ENCODE measurements at regions not wholly inside any gene's neighbourhood (a gene's known extent, or its start where the extent isn't known, plus 50 kb on each side); places are given as distances from the start of the nearest gene placed in this dataset.
"Not testable (repeated sequence)": the region's sequence is repeated elsewhere in the genome, so short reads cannot be mapped to it uniquely, and the experiment has no call there.

DNA sequence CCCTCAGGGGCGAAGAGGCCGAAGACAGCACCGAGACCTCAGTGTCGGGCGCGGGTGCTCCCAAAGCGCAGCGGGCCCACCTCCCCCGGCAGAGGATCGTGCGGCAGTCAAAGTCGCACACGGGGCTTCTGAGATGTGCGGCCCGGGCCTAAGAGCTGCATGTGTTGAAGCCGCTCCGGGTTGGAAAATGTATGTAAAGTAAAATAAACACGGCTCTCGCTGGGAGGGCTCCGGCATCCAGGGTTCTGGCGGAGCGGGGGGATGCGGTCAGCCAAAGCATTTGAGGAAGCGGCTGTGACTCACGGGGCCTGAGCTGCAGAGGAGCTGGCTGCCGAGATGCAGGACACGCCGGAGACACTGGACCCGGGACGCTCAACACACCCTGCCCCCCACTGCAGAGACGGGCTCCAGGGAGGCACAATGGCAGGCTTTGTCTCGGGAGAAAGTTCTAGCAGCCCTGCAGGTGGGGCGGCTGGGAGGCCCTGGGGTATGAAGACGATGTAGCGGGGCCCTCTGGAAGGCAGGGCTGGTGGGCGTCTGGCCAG, 185.8 kb downstream of the NPIPB11 start:
- DNase-seq, result peak in 1 of 2 donors; percentile 27

DNA sequence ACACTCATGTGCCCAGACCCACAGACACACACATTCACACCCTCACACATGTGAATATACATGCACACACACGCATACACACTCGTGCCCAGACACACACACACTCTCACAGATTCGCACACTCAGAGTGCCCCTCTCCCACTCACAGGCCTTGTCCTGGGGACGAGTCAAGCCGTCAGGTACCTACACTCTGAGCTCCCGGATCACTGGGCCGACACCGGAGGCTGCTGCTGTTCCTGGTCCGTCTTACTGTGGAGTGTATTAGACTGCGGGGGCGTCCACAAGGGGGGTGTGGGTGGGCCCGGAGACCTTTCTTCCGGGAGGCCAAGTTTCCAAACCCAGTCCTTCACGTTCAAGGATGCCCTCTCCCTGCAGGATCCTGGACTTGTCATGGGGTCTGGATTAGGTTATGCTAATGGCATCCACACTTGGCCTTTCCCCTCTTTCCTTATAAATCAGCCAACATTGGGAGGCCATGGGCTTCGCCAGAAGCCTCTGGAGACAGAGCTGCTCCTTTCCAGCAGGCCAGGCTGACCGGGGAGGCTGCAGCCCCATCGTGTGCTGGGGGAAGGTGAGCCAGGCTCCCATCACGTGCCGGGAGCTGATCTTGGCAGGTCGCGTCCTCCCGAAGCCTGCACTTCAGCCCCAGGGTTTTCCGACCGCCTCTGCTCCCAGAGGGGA, 186.4 kb downstream of the NPIPB11 start:
- not testable (repeated sequence) for DNase-seq

DNA sequence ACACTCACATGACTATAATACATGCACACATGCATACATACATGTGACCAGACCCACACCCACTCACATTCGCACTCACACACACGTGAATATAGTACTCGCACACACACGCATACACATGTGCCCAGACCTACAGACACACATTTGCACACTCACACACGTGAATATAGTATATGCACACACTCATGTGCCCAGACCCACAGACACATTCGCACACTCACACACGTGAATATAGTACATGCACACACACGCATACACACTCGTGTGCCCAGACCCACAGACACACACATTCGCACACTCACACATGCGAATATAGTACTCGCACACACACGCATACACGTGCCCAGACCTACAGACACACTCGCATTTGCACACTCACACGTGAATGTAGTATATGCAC, 186.9 kb downstream of the NPIPB11 start:
- not testable (repeated sequence) for DNase-seq

DNA sequence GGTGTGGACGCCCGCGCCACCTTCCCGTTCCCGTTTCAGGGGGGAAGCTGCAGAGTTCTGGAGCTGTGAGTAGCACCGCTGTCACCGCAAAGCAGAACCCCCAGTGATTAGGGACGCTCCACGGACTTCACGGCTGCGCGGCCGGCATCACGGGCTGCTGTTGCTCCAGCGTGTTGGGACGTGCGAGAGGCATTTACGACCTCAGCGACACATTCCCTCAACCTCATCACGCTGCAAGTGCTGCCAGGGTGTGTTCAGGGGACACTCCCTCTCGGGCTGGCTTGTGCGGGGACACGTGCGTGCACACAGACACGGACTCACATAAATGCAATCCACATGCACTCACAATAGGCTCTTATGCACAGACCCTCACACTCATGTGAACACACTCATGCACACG, 187.9 kb downstream of the NPIPB11 start:
- not testable (repeated sequence) for DNase-seq

DNA sequence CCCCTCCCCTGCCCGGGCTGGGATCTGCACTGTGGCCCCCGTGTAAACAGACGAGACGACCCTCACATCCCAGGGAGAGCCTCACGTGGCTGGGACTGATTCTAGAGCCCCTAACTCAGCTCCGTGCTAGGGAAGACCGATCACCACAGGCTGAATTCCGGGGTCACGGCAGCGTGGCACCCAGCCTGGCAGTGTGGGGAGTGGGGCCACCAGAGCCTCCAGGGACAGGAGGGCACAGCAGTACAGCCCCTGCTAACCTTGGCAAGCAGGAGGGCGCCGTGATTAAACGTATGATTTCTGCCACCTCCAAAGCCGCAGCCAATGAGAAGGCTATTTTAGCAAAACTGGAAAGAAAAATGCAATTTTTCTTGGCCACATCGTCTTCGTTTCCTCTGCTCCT, 188.3 kb downstream of the NPIPB11 start:
- not testable (repeated sequence) for DNase-seq

DNA sequence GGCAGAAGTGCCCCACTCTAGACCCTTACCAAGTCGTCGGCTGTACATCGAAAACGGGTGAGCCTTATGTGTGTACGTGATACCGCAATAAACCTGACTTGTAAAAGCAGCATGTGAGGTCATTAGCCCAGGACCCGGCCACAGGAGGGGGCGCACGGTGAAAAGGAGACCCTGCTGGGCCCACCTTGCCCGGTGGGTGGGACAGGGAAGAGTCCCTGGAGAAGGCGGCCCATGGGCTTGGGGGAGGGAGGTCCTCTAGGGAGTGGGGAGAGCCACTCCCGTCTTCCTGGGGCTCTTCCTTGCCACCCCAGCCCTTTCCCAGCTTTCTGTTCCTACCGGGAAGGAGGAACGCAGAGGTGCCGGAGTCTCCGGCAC, 188.8 kb downstream of the NPIPB11 start:
- not testable (repeated sequence) for DNase-seq

DNA sequence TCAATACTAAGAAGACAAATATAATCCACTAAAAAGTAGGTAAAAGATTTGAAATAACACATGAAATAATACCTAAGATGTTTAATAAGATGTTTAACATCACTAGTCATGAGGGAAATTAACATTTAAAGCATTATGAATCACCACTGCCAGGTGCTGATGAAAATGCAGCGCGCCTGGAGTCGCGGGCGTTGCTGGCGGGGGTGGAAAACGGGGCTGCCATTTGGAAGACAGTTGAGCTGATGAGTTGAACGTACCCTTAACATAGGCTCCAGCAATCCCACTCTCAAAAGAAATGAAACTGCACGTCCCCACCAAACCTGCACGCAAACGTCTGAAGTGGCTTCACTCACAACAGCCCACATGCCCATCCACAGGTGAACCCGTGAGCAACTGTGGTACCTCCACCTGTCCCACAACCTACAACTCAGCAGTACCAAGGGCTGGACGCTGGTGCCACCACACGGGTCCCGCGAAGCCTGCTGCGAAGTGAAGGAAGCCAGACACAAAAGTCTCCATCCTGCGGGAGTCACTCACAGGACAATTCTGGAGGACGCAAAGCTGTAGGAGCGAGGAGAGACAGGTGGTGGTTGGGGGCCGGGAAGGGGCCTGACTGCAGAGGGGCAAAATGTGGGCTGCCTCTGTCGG, 189.3 kb downstream of the NPIPB11 start:
- DNase-seq, result not testable (repeated sequence)

DNA sequence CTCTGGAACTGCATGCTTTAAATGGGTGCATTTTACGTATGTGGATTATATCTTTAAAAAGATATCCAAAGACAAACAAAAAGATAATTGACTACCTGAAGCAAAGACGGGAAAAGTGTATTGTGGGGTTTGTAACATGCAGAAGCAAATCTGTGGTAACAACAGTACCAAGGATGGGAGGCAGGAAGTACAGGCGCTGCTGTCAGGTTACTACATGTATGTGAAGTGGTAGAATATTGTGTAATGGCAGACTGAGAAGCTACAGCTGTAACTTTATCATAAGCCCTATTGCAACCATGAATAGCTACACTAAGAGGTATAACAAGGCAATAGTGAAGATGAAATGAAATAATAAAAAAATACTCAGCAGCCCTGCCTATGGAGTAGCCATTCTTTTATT, 192.7 kb downstream of the NPIPB11 start:
- not testable (repeated sequence) for DNase-seq

DNA sequence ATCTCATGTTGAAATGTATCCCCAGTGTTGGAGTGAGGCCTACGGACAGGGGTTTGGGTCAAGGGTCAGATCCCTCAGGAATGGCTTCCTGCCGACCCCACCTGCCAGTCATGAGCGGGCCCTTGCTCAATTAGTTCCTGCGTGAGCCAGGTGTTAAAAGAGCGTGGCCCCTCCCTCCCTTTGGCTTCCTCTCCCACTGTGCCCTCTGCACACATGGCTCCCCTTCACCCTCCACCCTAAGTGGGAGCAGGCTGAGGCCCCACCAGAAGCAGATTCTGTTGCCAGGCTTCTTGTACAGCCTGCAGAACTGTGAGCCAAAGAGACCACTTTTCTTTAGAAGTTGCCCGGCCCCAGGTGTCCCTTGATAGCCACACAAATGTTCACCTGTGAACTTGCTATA, 193.3 kb downstream of the NPIPB11 start:
- not testable (repeated sequence) for DNase-seq

DNA sequence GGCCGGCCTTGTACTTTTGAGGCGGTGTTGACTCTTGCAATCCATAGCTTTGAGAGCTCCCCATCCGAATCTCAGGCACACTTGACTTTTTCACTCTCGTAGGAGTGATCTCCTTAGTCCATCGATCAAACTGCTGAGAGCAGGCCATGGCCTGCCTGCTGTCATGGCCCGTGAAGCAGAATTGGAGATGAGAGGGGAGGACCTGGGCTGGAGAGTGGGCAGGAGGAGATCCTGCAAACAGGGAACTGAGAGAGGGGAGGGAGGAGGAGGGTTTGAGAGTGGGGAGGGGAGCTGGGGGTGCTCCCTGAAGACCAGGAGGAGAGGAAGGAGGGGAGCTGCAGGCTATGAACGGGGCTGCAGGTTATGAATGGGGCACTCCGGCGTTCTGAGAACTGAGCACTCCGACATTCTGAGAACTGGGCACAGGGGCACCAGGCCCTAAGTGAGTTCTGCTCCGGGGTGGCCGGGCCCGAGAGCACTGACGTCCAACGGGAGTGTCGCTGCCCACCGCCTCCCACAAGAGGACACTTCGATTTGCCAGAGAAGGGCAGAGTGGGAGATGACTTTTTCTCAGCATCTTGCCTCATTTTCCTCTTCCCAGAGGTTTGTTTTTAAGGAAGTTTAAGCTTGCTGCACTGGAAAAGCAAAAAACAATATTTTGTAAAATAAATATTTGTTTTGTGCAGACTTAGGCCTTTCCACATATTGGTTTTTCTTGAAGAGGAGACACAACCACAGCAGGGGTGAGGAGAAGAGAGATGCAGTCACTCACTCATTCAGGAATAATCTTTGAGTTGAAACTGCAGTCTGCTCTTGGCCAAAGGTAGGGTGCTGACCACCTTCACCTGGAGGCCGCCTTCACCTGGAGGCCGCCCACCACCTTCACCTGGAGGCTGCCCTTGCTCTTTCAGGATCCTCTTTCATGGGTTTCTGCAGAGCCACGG, 194.2 kb downstream of the NPIPB11 start:
- DNase-seq, result not testable (repeated sequence)

DNA sequence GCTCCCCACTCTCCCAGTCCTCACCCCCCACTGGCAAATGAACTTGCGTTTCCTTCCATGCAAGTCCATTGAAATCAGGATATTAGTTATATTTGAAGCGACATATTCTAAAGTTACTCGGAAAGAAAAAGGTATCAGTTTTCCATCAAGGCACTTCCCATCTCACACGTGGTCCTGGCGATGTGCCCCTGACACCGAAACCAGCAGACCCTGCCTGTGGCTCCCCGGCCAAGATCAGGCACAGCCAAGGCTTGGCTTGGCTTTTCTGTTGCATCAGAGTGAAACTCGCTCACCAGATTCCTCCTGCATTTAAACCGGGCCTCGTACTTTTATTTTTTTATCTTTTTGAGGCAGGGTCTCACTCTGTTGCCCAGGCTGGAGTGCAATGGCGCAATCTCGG, 195.1 kb downstream of the NPIPB11 start:
- DNase-seq, result not testable (repeated sequence)

DNA sequence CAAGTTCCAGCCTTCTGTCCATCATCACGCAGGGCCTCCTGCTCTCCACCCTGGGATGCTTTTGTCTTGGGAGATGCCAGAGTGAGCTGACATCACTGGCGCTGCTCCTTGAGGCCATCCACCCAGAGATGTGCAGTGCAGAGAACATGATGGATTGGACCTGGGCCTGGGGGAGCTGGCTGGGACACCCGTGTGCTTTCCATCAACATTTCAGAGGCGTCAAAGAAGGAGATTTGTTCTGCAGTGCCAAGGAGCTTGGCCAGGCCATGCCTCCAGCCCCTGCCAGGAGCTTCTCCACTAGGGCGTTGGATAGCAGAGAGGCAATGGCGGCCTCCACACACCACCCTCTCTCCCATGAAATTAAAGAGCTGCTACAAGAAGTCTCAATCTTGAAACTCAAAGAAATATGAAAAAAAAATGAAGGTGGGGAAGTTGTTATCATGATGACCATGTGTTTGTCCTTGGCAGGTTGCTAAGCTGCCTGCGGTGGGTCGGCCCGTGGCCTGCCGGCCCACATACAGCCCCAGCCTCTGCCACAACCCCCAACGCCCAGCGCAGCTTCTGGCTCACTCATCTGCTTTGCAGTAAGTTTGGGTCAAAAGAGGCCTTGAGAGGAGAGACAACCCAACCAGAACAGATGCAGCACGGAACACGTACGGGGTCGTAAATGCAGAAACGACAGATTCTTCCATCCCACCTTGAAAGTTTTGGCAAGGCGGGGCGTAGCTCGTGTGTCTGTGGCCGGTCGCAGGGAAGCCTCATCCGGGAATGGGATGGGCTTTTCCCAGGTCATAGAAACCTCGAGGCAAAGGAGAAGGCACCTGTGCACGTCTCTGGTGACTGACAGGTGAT, 196.0 kb downstream of the NPIPB11 start:
- DNase-seq, result not testable (repeated sequence)

DNA sequence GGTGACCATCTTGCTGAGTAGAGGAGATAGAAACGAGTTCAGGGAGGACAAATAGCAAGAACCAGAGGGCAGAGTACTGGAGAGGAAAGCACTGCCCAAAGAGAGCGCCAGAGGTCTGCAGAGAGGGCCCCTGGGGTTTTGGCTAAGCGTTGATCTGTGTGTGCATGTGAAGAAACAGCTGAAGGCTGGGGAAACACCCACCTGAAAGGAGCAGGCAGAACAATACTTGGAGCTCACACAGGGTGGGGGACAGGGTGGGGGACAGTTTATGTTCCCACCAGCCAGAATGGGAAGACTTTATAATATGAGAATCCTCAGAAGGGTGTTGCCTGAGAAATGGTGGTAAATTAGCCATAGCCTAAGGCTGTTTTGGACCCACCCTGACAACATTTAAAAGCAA, 200.4 kb downstream of the NPIPB11 start:
- DNase-seq, result not testable (repeated sequence)

DNA sequence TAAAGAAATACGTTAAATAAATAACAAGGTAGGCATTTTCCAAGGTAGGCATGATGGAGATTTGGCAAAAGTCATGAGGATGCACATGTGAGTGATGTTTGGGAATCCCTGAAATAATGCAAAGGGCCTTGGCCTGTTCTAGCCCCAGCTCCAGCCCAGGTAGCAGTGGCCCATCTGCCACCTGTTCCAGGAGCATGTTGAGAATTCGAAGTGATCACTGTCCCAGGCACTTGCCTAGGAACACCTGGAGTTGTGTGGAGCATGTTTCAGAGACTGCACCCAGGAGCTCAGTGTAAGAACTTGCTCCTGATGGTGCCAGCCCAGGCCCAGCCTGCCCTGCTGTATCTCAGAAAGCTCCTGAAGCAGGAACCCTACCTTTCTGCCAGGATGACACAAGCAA, 201.4 kb downstream of the NPIPB11 start:
- DNase-seq, result not testable (repeated sequence)

DNA sequence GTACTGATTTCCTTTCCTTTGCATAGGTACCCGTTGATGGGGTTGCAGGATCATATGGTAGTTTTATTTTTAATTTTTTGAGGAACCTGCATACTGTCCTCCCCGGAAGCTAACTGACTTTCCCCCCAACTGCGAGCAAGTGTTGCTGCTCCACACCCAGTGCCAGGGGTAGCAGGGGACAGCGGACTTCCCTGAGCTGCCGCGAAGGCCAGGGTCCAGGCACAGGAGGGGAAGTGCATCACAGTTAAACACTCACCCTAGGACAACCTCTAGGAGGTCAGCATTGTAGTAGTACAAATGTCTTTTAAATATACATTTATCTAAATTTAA, 201.7 kb downstream of the NPIPB11 start:
- DNase-seq, result no peak

DNA sequence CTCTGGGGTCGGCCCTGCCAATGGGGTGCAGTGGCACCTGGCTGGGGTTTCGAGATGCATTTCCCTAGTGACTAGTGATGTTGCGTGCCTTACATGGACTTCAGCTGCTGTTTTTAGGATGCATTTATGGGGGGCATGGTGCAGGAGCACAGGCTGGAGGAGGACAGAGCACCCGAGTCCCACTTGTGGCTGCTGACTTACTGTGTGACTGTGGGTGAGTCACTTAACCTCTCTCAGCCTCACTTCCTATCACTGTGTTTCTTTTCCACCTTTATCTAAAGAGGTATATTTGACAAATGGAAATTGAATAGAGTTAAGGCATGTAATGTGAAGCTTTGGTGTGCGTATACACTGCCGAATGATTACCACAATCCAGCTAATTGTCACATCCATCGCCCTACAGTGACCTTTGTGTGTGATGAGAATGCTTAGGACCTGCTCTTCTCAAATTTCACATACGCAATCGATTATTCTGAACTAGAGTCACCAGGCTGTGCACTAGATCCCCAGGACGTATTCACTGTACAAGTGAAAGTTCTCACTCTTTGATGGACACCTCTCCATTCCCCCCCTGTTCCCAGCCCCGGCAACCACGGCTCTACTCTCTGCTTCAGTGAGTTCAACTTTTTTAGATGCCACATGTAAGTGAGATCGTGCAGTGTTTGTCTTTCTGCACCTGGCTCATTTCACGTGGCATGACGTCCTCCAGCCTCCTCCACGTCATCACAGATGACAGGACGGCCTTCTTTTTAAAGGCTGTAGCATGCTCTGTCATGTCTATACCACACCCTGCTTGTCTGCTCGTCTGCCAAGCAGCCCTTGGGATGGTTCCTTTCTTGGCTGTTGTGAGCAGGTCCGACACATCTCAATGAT, 202.3 kb downstream of the NPIPB11 start:
- not testable (repeated sequence) for DNase-seq

DNA sequence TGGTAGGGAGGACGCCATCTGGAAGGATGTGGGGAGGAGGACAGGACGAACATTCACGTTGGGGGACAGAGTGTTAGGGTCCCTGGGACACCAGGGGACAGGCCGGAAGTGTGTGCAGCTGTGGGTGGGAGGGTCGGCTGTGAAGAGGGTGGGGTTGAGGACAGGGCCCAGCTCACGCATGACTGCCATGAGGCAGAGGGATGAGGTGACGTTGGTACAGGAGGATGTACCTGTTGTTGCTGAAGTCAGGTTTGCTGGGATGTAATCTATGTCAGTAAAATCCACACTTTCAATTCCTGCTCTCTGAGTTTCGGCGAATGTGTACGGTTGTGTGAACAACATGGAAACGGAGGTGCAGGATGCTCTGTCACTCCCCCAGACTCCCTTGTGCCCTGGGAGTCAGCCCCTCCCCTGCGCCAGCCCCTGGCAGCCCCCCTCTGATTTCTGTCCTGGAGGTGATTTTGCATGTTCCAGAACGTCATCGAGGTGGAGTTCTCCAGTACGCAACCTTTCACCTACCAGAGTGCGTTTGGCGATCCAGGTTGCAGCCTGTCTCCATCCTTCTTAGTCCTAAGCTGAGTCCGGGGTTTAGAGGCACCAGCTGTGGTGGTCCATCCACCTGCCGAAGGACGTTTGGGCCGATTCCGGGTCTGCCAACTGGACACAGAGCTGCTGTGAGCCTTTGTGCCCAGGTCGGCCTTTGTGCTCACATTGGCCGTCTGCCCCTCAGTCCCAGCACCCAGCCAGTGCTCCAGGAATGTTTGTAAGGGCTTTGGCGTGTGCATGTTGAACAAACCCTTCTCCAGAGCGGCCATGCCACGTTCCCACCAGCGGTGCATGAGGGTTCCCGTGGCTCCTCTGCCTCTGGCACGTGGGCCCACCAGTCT, 203.2 kb downstream of the NPIPB11 start:
- DNase-seq, result not testable (repeated sequence)

DNA sequence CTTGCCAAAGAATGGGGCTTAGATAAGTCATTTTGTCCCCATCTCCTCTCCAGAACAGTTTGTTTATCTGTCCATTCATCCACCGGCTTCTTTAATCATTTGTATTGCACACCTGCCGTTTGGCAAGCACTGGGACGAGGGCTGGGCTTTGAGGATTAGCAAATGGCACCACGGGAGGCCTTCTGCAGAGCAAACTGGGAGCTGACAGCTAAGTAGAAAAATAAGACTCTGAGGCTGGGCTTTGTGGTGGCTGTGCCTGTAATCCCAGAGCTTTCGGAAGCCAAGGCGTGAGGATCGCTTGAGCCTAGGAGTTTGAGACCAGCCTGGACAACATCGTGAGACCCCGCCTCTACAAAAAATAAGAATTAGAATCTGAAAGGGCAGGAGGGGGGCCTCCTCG, 203.9 kb downstream of the NPIPB11 start:
- not testable (repeated sequence) for DNase-seq

DNA sequence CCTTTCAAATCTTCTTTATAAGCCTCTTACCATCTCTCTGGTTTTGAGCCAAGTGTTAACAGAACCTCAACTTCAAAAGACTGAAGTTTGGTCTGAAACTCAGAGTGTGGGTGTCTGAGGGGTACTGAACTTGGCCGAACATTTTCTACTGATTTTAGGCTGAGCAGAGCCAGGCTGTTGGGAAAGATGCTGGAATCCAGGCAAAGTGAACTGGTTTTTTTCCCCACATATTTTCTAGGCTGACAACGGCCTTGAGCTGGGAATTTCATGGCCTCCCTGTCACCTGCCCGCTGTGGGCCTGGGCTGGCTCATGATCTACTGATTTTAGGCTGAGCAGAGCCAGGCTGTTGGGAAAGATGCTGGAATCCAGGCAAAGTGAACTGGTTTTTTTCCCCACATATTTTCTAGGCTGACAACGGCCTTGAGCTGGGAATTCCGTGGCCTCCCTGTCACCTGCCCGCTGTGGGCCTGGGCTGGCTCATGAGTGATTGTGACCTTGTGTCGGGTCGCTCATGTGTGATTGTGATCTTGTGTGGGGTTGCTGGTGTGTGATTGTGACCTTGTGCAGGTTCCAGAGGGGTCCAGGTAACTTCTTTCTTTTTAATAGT, 204.4 kb downstream of the NPIPB11 start:
- not testable (repeated sequence) for DNase-seq
